GM12873 (cell line): ENCODE measurements at regions not wholly inside any gene's neighbourhood (a gene's known extent, or its start where the extent isn't known, plus 50 kb on each side); places are given as distances from the start of the nearest gene placed in this dataset.

ENCODE experiments used
- CTCF ChIP-seq: IDR thresholded peaks from 2 replicates; pipeline ENCODE4 v1.5.1; 2012; ENCODE audit warnings: low read depth, mild to moderate bottlenecking, moderate library complexity, low read length, control low read depth; ENCODE audit not compliant: insufficient read depth; ENCODE audit errors: missing control alignments

- no peak for TF ChIP-seq CTCF
These were observed 230.7 kb downstream of the FAT3 start for GRCh38 chr11:92455210-92455790.

DNA sequence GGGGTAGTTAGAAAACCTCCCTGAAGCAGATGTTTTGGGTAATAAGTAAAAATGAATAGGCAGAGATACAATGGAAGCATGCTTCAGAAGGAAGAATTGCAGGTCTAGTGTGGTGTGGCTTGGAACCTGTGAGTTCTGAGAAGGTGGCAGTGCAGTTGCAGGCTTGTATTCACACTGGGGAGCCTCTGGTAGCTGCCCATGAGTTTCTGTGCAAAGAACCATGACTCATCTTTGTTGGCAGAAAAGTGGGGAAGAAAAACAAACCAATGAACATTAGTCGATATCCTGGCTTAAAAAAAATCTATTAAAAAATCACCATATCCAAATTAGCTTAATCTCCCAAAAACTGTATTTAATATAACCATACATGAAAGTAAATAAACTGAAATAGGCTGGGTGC lies 232.6 kb downstream of the FAT3 start:
- no peak for TF ChIP-seq CTCF

DNA sequence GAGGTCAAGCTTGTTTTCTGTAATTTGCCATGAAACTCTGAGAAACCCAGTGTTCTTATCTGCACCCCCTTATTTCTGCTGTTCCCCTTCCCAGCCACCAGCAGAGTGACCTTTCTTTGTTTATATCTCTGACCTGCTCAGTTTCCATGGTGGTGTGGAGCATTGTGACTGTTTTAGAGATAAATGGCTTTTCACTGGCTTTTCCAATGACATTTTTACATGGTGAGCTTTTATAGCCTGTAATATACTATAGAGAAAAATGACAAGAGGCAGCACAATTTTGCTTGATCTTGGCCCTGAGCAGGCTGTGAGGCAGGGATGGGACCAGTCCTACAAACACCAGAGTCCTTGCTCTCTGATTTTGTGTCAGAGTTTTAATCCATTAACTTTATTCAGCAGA lies 233.9 kb downstream of the FAT3 start:
- TF ChIP-seq CTCF, result no peak

DNA sequence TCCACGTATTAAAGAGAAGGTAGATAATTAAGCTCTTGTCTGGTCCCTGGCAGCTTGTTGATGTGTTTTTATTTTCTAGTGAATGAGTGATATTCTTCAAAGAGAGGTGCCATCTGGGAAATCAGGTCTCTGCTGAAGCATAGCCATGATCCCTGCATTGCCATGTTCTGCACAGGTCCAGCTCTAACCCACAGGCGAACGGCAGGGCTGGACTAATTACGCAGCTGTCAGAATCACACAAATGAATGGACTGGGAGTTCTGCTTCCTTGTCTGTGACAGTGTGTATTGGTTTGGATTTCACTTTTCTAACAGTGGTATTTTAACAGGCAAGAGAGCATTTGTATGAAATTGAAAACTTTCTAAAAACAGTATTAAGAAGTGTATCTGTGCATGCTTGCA lies 235.6 kb downstream of the FAT3 start:
- no peak for TF ChIP-seq CTCF

DNA sequence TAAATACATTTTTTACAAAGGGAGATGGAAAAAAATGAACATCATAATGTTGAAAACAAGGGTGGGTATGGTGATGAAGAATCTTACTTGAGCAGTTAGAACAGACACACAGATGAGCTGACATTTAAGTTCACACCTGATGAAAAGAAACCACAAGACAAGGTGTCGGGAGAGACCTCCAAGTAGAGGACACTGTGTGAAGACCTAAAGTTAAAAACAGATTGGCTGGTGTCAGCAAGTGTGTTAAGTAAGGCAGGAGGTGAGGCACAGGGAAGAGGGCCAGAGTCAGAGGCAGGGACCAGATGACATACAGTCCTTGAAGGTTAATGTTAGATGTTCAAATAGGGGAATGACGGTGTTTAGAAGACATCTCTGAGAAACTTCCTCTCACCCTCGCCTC lies 236.8 kb downstream of the FAT3 start:
- no peak for TF ChIP-seq CTCF

GRCh38 chr11:92462821-92463220 lies 238.2 kb downstream of the FAT3 start:
- no peak for TF ChIP-seq CTCF

- no peak for TF ChIP-seq CTCF
These were observed 240.2 kb downstream of the FAT3 start for GRCh38 chr11:92464822-92465221.
